ENCODE measurements at regions not wholly inside any gene's neighbourhood (a gene's known extent, or its start where the extent isn't known, plus 50 kb on each side); places are given as distances from the start of the nearest gene placed in this dataset.

DNA sequence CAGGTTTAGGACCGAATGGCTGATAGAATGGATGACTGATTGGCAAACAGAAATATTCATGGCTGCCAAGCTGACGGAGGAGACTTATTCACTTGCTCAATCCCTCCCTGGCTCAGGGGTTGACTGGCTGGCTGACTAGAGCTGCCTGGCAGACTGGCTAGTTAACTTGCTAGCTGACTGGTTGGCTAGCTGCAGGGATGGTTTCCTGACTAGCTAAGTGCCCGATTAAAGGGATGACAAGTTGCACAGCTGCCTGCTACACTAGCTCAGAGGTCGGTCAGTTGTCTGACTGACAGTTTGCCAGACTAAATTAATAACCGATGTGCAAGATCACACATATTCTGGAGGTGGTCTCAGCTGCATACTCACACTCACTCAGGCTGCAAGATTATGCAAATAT lies 1208.4 kb upstream of the CDH8 start:
- DNase-seq (no peak), ATAC-seq (replicated peaks) (no peak)
- Mint-ChIP-seq H3K4me1 (no peaks in the 10 kb centered on the region), H3K9me3 (peaks cover 0 to 6% of the 10 kb centered on the region in 2 donors), H3K36me3 (no peaks in the 10 kb centered on the region), H3K27me3 (no peaks in the 10 kb centered on the region), H3K4me3 (no peak overlapping the region), H3K27ac (no peak overlapping the region)

- Mint-ChIP-seq H3K4me1 (no peaks in the 10 kb centered on the region), H3K9me3 (peaks cover 0 to 3% of the 10 kb centered on the region in 2 donors), H3K27ac (no peak overlapping the region), H3K27me3 (no peaks in the 10 kb centered on the region), H3K36me3 (no peaks in the 10 kb centered on the region), H3K4me3 (no peak overlapping the region)
- ATAC-seq (replicated peaks) (no peak), DNase-seq (no peak)
Measured at GRCh38 chr16:63241497-63242028, 1205.3 kb upstream of the CDH8 start.

DNA sequence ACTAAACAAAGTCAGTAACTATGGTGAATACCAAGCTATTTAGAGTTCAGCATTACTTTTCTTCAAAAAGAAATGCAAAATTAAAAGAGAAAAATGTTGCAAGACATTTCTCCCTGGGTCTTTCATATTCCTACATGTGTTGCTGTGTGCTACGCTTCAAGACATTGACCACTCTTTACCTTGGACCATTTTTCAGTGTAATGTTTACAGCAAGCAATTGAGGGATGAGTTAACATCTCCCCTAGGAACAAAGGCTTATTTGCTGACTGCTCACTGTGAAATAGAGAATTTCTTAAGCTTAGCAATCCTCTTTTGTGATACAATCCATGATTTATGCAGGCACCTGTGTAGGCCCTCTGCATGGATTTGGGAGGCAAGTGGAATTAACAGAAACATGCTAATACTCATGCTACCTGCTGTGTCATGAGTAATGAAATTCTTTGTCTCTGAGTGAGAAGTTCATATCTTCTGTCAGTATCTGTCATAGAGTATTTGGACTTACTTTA lies 1202.9 kb upstream of the CDH8 start:
- Mint-ChIP-seq H3K36me3 (no peaks in the 10 kb centered on the region), H3K27me3 (no peaks in the 10 kb centered on the region), H3K9me3 (peaks cover 0 to 2% of the 10 kb centered on the region in 2 donors), H3K4me3 (no peak overlapping the region), H3K27ac (no peak overlapping the region), H3K4me1 (no peaks in the 10 kb centered on the region)
- DNase-seq (no peak), ATAC-seq (replicated peaks) (no peak)

DNA sequence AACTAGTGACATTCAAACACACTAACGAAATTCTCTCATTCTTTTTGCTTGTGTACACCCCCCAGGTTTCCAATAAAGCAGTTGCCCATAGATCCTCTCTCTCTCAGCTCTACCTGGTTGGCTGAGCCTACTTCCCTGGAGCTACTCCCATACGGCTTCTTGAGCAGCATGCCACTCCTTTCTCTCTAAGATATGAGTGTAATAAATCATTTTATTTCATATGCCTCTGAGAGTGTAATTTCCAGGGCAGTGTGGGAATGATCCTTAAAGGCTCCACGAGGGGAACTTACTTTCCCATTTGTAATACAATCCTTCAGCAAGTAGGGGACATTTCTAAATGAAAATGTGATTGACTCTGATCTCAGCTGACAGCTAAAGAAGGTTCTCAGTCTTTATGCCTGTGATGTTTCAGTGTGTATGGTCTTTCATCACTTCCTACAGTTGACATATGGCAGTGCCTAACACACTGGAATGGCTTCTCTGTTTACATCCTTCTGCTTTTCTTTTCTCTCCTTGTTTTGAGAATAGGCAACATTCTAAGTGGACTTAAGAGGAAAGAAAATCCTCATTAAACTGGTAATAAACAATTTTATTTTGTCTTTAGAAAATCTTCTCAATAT lies 1194.3 kb upstream of the CDH8 start:
- Mint-ChIP-seq H3K4me3 (no peak overlapping the region), H3K4me1 (no peaks in the 10 kb centered on the region), H3K36me3 (no peaks in the 10 kb centered on the region), H3K9me3 (peaks cover 0 to 8% of the 10 kb centered on the region in 2 donors), H3K27me3 (no peaks in the 10 kb centered on the region), H3K27ac (no peak overlapping the region)
- DNase-seq: no peak
- ATAC-seq (replicated peaks): no peak

GRCh38 chr16:63228259-63228658 lies 1192.0 kb upstream of the CDH8 start:
- ATAC-seq (replicated peaks): no peak
- no peaks in the 10 kb centered on the region for H3K4me1 Mint-ChIP-seq
- no peak overlapping the region for H3K4me3 Mint-ChIP-seq
- no peaks in the 10 kb centered on the region for H3K36me3 Mint-ChIP-seq
- H3K27me3 Mint-ChIP-seq: no peaks in the 10 kb centered on the region
- no peak overlapping the region for H3K27ac Mint-ChIP-seq
- H3K9me3 Mint-ChIP-seq: peaks cover 0 to 10% of the 10 kb centered on the region in 2 donors
- DNase-seq: no peak

DNA sequence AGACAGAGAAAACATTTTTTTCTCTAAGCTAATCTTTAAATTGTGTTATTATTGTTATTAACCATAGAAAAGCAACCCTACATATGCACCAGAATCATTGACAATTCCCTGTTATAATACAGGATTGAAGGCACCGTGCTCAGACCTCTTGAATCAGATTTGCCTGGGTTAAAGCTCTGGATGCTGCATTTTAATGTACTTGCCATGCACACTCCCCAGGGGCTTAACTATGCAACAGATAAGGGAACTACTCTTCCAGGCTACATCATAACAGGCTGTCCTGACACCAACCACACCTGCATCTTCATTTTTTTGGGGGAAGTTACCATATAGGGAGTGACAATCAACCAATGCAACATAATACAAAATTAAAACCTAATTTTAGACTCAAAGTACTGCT lies 1187.6 kb upstream of the CDH8 start:
- H3K27ac Mint-ChIP-seq: no peak overlapping the region
- H3K4me1 Mint-ChIP-seq: no peaks in the 10 kb centered on the region
- H3K4me3 Mint-ChIP-seq: no peak overlapping the region
- H3K36me3 Mint-ChIP-seq: no peaks in the 10 kb centered on the region
- no peaks in the 10 kb centered on the region for H3K27me3 Mint-ChIP-seq
- ATAC-seq (replicated peaks) (no peak), DNase-seq (no peak)
- H3K9me3 Mint-ChIP-seq: peaks cover 5 to 9% of the 10 kb centered on the region in 2 donors

GRCh38 chr16:63216696-63217423 lies 1180.6 kb upstream of the CDH8 start:
- H3K9me3 Mint-ChIP-seq: peaks cover 2 to 5% of the 10 kb centered on the region in 2 donors

GRCh38 chr16:63201851-63202250 lies 1165.6 kb upstream of the CDH8 start:
- Mint-ChIP-seq H3K9me3 (peaks cover 0 to 7% of the 10 kb centered on the region in 2 donors), H3K27me3 (no peaks in the 10 kb centered on the region), H3K4me1 (no peaks in the 10 kb centered on the region), H3K27ac (no peak overlapping the region), H3K36me3 (no peaks in the 10 kb centered on the region), H3K4me3 (no peak overlapping the region)
- DNase-seq (no peak), ATAC-seq (replicated peaks) (no peak)

More at GRCh38 chr16:63216696-63217423, 1180.6 kb upstream of the CDH8 start:
- no peaks in the 10 kb centered on the region for H3K4me1 Mint-ChIP-seq
- DNase-seq (no peak), ATAC-seq (replicated peaks) (no peak)
- no peak overlapping the region for H3K4me3 Mint-ChIP-seq
- H3K36me3 Mint-ChIP-seq: no peaks in the 10 kb centered on the region
- H3K27ac Mint-ChIP-seq: no peak overlapping the region
- H3K27me3 Mint-ChIP-seq: no peaks in the 10 kb centered on the region

DNA sequence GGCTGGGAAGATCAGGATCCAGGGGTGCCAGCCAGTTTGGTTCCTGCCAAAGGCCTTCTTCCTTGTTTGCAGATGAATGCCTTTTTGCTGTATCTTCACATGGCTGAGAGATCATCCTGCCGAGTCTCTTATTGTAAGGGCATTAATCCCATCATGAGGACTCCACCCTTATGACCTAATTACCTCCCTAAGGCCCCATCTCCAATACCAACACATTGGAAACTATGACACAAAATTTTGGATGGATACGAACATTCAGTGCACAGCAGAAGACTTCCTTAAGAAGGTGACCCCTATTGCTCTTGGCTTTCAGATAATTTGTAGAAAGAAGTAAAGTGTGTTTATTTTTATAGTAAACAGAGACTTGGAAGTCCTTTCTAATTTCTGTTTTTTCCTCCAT lies 1164.7 kb upstream of the CDH8 start:
- Mint-ChIP-seq H3K4me1 (no peaks in the 10 kb centered on the region), H3K4me3 (no peak overlapping the region), H3K27me3 (no peaks in the 10 kb centered on the region), H3K36me3 (no peaks in the 10 kb centered on the region), H3K27ac (no peak overlapping the region), H3K9me3 (peaks cover 0 to 7% of the 10 kb centered on the region in 2 donors)
- ATAC-seq (replicated peaks): no peak
- no peak for DNase-seq

- peaks cover 5 to 6% of the 10 kb centered on the region in 2 donors for H3K9me3 Mint-ChIP-seq
- no peaks in the 10 kb centered on the region for H3K27me3 Mint-ChIP-seq
- no peak overlapping the region for H3K4me3 Mint-ChIP-seq
- ATAC-seq (replicated peaks) (no peak), DNase-seq (no peak)
- H3K4me1 Mint-ChIP-seq: no peaks in the 10 kb centered on the region
- no peak overlapping the region for H3K27ac Mint-ChIP-seq
- no peaks in the 10 kb centered on the region for H3K36me3 Mint-ChIP-seq
Measured at GRCh38 chr16:63195336-63195735, 1159.1 kb upstream of the CDH8 start.

DNA sequence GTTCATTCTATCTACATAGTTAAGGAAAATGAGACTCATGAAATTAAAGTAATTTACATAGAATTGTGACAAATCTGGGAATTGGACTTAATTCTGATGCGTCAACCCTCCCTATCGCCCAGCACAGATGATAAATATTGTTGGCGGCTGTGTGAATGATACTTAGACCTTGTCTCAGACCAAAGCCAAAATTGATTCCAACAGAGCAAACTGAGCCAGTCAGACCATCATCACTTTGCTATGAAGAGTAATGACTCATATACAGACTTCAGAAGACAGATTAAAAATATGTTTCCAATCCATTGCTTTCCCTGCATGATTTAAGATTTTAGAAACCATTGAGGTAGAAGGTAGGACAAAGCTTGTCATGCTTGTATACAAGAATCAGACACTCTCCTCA lies 1156.7 kb upstream of the CDH8 start:
- Mint-ChIP-seq H3K27me3 (no peaks in the 10 kb centered on the region), H3K36me3 (no peaks in the 10 kb centered on the region), H3K9me3 (peaks cover 5 to 7% of the 10 kb centered on the region in 2 donors), H3K4me3 (no peak overlapping the region), H3K4me1 (no peaks in the 10 kb centered on the region), H3K27ac (no peak overlapping the region)
- ATAC-seq (replicated peaks): no peak
- DNase-seq: no peak

DNA sequence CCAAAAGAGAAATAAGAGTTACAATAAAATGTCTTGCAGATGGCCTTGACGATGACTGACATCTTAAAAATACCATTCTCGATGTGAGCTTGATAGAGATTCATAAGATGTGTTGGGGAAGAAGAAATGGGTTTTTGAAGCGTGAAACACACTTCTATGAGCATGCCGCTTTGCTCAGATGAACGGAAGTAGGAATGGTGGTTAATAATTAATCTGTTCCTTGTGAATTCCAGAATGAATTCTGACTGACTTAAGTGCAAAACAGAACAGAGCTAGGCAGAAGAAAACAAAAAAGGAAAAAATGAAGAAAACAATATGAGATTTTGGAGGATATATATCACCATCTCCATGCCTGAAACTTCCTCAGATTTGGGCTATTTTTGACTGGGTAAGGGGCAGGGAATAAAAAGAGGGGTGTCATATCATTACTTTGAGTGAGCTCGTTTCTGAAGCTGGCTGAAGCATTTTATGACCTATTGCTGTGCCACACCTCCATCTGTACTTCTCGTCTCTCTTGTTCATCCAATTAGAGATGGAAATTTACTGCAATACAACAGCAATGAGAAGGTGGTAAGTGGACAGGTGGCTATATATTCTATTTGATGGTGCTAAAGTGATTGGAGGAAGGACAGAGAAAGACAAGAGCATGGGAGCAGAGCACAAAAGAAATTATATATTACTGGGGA lies 1152.0 kb upstream of the CDH8 start:
- no peaks in the 10 kb centered on the region for H3K27me3 Mint-ChIP-seq
- no peak overlapping the region for H3K4me3 Mint-ChIP-seq
- DNase-seq (no peak), ATAC-seq (replicated peaks) (no peak)
- peaks cover 3 to 9% of the 10 kb centered on the region in 2 donors for H3K9me3 Mint-ChIP-seq
- H3K27ac Mint-ChIP-seq: no peak overlapping the region
- H3K36me3 Mint-ChIP-seq: no peaks in the 10 kb centered on the region
- no peaks in the 10 kb centered on the region for H3K4me1 Mint-ChIP-seq

- H3K4me3 Mint-ChIP-seq: no peak overlapping the region
- no peaks in the 10 kb centered on the region for H3K27me3 Mint-ChIP-seq
- no peaks in the 10 kb centered on the region for H3K36me3 Mint-ChIP-seq
- no peak overlapping the region for H3K27ac Mint-ChIP-seq
- no peak for ATAC-seq (replicated peaks)
- H3K4me1 Mint-ChIP-seq: no peaks in the 10 kb centered on the region
- DNase-seq: no peak
- H3K9me3 Mint-ChIP-seq: peaks cover 7 to 9% of the 10 kb centered on the region in 2 donors
Measured at GRCh38 chr16:63187638-63188037, 1151.4 kb upstream of the CDH8 start.

DNA sequence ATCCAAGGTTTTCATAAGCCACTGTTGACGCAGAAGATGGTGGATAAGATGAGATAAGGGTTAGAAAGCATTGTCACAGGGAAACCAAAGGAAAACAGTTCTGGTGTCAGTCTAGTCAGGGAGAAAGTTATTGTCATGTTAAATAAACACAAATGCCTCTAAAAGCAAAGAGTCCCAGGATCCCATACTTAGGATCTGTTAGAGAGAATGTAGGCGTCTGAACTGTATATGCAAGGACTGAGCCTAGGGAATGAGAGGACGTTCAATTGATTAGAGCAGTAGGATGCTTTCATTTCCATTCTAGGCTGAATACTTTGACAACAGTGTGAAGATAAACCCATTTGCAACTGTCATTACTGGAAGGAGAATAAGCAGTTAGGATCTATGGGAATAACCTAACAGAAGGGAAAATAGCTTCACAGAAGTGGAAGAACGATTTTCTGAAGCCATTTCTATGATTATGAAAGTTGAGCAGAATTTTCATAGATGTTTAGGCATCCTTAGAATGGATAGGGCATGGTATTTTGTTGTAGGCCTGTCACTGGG lies 1149.1 kb upstream of the CDH8 start:
- Mint-ChIP-seq H3K36me3 (no peaks in the 10 kb centered on the region), H3K4me3 (no peak overlapping the region), H3K27me3 (no peaks in the 10 kb centered on the region), H3K4me1 (no peaks in the 10 kb centered on the region), H3K27ac (no peak overlapping the region), H3K9me3 (peaks cover 8 to 11% of the 10 kb centered on the region in 2 donors)
- ATAC-seq (replicated peaks) (no peak), DNase-seq (no peak)
